ENCODE measurements at regions not wholly inside any gene's neighbourhood (a gene's known extent, or its start where the extent isn't known, plus 50 kb on each side); places are given as distances from the start of the nearest gene placed in this dataset.

- no peak for DNase-seq (ENCODE audit: low spot score)
Observed at GRCh38 chr2:88283886-88284592, 113.9 kb downstream of the THNSL2 start.

- DNase-seq (ENCODE audit: low spot score) = no peak
Observed at GRCh38 chr2:88281302-88282217, 111.4 kb downstream of the THNSL2 start.

DNA sequence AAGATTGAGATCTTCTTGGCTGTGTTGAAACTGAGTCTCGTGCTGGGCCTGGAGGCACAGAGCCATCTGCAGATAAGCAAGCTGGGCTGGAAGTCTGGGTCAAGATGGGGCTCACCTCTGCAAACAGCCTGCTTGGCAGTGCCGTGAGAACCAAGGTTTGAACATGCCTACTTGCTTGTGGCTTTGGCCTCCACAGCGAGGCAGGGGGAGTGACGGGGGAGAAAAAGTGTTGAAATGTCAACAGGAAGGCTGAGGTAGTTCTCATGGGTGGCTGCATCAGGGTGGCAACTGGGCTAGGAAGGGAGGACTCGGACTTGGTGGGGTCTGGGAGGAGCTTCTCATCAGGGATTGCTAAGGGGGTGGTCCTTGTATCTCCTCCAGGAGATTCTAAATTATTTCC, 99.7 kb downstream of the THNSL2 start:
- DNase-seq (ENCODE audit: low spot score) = no peak

GRCh38 chr2:88265352-88266303, 95.5 kb downstream of the THNSL2 start:
- no peak for DNase-seq (ENCODE audit: low spot score)

DNA sequence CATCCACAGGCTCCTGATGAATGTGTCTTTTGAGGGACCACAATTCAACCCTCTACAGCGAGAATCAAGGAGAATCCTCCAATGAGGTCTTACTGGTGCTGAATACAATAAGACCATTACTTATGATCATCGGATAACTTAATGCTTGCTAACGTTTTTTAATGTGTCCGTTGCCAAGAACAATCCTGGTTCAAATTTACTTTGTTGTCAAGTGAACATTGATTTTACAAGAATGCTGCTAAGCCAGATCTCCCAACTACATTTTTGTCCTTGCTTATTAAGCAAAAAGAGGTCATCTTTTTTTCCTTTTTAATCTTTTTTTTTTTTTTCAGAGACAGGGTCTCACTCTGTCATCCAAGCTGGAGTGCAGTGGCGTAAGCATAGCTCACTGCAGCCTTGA, 93.7 kb downstream of the THNSL2 start:
- DNase-seq (ENCODE audit: low spot score) = no peak

GRCh38 chr2:88261725-88262124, 91.6 kb downstream of the THNSL2 start:
- no peak for DNase-seq (ENCODE audit: low spot score)

DNA sequence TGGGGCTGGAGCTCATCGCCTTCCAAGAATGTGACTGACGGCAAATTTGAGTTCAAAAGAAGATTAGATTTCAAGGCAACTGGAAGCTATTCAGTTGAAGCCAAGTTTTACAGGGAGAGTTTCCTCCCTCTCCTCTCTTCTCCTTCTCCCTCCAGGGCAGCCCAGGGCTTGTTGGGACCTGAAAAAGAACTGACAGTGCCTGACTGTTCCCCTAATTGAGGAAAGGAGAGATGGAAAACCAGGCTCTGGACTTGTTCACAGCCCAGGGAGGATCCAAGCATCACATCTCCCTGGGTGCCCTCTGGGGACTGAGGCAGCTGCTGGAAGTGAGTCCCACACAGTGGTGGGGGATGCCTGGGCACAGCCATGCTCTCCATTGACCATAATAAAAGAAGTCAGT, 88.1 kb downstream of the THNSL2 start:
- no peak for DNase-seq (ENCODE audit: low spot score)

GRCh38 chr2:88254437-88255091, 84.4 kb downstream of the THNSL2 start:
- DNase-seq (ENCODE audit: low spot score) = no peak

GRCh38 chr2:88253997-88254396, 83.9 kb downstream of the THNSL2 start:
- DNase-seq (ENCODE audit: low spot score) = no peak

- DNase-seq (ENCODE audit: low spot score) = no peak
Observed at GRCh38 chr2:88253375-88253774, 83.2 kb downstream of the THNSL2 start.

- DNase-seq (ENCODE audit: low spot score) = no peak
Observed at GRCh38 chr2:88252646-88253045, 82.5 kb downstream of the THNSL2 start.

DNA sequence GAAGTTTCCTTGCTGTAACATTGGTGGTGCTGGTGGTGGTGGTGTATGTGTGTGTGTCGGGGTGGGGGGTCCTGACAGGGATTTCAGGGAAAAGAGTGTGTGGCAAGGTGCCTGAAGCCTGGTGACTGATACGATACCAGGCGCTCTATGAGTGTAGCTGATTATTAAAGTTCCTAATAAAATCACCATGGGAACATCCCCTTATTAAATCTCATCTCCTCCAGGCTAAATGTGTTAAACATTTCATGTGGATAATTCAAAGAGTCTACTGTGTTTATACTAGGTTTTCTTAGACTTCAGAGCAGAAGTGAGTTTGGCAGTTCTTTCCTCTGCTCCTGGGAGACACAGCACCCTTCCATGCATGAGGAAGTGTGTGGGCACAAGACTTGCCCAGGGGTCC, 82.0 kb downstream of the THNSL2 start:
- DNase-seq (ENCODE audit: low spot score) = no peak

- no peak for DNase-seq (ENCODE audit: low spot score)
Observed at GRCh38 chr2:88250404-88250803, 80.3 kb downstream of the THNSL2 start.

DNA sequence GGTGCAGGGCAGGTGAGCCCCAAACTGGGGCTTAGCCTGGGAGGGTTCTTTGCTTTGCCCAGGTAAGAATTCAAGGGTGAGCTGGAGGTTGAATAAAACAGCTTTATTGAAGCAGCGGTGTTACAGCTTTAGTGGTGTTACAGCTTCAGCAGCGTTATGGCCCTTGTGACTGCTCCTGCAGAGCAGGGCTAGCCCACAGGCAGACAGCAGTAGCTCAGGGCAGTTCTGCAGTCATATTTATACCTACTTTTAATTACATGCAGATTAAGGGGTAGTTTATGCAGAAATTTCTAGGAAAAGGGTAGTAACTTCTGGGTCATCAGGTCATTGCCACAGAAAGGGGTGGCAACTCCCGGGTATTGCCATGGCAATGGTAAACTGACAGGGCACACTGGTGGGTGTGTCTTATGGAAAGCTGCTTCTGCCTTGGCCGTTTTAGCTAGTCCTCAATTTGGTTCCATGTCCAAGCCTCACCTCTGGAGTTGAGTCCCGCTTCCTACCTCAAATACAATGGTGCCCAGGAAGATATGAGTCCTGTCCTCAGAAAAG, 78.2 kb downstream of the THNSL2 start:
- DNase-seq (ENCODE audit: low spot score) = no peak

DNA sequence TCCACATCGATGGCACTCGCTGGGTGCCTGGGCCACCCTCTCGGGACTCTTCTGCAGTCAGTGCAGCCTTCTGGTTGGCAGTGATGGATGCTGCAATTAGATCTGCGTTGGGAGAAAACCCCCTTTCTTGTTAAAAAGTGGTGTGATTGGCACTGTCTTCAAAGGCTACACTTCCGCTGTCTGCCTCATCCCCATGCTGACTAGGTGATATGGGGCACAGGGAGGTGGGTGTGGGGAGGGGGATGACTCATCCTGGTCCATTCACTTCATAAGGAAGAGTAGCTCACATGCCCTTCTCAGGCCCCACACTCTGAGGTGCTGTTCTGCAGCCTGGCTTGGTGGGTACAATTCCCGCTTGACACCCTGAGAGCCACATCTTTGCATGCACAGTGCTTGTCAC, 77.4 kb downstream of the THNSL2 start:
- no peak for DNase-seq (ENCODE audit: low spot score)

DNA sequence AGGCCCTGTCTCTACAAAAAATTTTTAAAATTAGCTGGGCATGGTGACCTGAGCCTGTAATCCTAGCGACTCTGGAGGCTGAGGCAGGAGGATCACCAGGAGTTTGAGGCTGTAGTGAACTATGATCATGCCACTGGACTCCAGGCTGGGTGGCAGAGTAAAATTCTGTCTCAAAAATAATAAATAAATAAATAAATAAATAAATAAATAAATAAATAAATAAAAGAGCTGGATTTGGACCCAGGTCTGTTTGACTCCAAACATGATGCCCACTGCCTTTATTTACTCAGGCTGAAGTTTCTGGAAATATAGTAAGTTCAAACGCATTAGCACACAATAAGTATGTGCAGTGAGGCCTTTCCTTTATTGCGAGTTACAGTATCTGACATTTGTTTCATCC, 75.0 kb downstream of the THNSL2 start:
- DNase-seq (ENCODE audit: low spot score) = no peak

- no peak for DNase-seq (ENCODE audit: low spot score)
Observed at GRCh38 chr2:88239781-88240180, 69.6 kb downstream of the THNSL2 start.

- DNase-seq (ENCODE audit: low spot score) = no peak
Observed at GRCh38 chr2:88236666-88237065, 66.5 kb downstream of the THNSL2 start.

Measured in HuH-7.5 (cell line).